Activated CD4-positive, alpha-beta T cell treated with anti-CD3 and anti-CD28 coated beads, Interleukin-10, Interleukin-2, amounts not matched to agents 100 ng/mL and 50 ng/mL, durations not matched to agents 16 hours and 8 hours (primary cell): ENCODE measurements at regions not wholly inside any gene's neighbourhood (a gene's known extent, or its start where the extent isn't known, plus 50 kb on each side); places are given as distances from the start of the nearest gene placed in this dataset.

ENCODE experiments used
- DNase-seq: peaks from one replicate; pipeline ENCODE4 v3.0.0-alpha.2; 2020

GRCh38 chr21:18460979-18461378 is 57.4 kb upstream of the TMPRSS15 start:
- DNase-seq = no peak

- no peak for DNase-seq
These were observed 58.2 kb upstream of the TMPRSS15 start for GRCh38 chr21:18461743-18462142.

- no peak for DNase-seq
These were observed 64.1 kb upstream of the TMPRSS15 start for GRCh38 chr21:18467715-18468114.

- DNase-seq = no peak
These were observed 65.2 kb upstream of the TMPRSS15 start for GRCh38 chr21:18468790-18469189.

- no peak for DNase-seq
These were observed 73.1 kb upstream of the TMPRSS15 start for GRCh38 chr21:18476639-18477038.

- no peak for DNase-seq
These were observed 73.5 kb upstream of the TMPRSS15 start for GRCh38 chr21:18477043-18477442.

- no peak for DNase-seq
These were observed 74.9 kb upstream of the TMPRSS15 start for GRCh38 chr21:18478513-18478912.

GRCh38 chr21:18488252-18488651 is 84.7 kb upstream of the TMPRSS15 start:
- no peak for DNase-seq

- no peak for DNase-seq
These were observed 89.8 kb upstream of the TMPRSS15 start for GRCh38 chr21:18493422-18493821.

- no peak for DNase-seq
These were observed 91.9 kb upstream of the TMPRSS15 start for GRCh38 chr21:18495523-18495922.

- no peak for DNase-seq
These were observed 94.8 kb upstream of the TMPRSS15 start for GRCh38 chr21:18498431-18498830.

GRCh38 chr21:18499761-18500376 is 96.3 kb upstream of the TMPRSS15 start:
- peak; percentile 38 for DNase-seq

GRCh38 chr21:18518054-18518481 is 114.5 kb upstream of the TMPRSS15 start:
- no peak for DNase-seq

- no peak for DNase-seq
These were observed 117.6 kb upstream of the TMPRSS15 start for GRCh38 chr21:18521204-18521603.

GRCh38 chr21:18522181-18522972 is 118.8 kb upstream of the TMPRSS15 start:
- DNase-seq = no peak

- no peak for DNase-seq
These were observed 120.7 kb upstream of the TMPRSS15 start for GRCh38 chr21:18524097-18524880.

GRCh38 chr21:18529254-18529653 is 125.7 kb upstream of the TMPRSS15 start:
- DNase-seq = no peak

GRCh38 chr21:18542081-18542480 is 138.5 kb upstream of the TMPRSS15 start:
- no peak for DNase-seq

GRCh38 chr21:18545908-18546307 is 142.3 kb upstream of the TMPRSS15 start:
- no peak for DNase-seq

GRCh38 chr21:18547347-18547746 is 143.8 kb upstream of the TMPRSS15 start:
- DNase-seq = no peak

- DNase-seq = no peak
These were observed 144.7 kb upstream of the TMPRSS15 start for GRCh38 chr21:18548249-18548648.

- DNase-seq = no peak
These were observed 145.8 kb upstream of the TMPRSS15 start for GRCh38 chr21:18549214-18549905.

- no peak for DNase-seq
These were observed 146.8 kb upstream of the TMPRSS15 start for GRCh38 chr21:18550361-18550760.
